ENCODE measurements at regions not wholly inside any gene's neighbourhood (a gene's known extent, or its start where the extent isn't known, plus 50 kb on each side); places are given as distances from the start of the nearest gene placed in this dataset.
"Not testable (repeated sequence)": the region's sequence is repeated elsewhere in the genome, so short reads cannot be mapped to it uniquely, and the experiment has no call there.

DNA sequence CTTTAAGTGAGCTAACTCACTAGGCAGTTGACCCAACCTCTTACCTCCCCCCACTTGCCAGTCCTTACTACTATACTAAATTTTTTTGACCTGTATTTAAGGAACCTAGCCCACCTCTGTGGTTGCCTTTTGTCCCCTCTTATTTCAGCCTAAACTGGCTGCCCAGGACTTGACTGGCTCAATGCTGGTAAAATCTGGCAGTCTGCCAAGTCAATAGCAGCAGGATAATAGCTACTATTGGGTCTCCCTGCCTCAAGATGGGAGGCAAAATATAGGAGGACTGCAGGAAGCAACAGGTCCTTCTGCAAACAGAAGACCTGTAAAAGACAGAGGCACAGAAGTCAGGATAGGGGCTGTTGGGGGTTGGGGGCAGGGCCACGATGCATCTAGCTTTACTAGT, 144.2 kb upstream of the POGK start:
- H3K27me3 ChIP-seq (ENCODE audit: low read length) = no peaks in the 10 kb centered on the region
- H3K4me3 ChIP-seq (ENCODE audit: insufficient read depth, low read length, poor library complexity, severe bottlenecking) = no peak overlapping the region
- H3K36me3 ChIP-seq (ENCODE audit: low read length) = no peaks in the 10 kb centered on the region
- H3K79me2 ChIP-seq (ENCODE audit: insufficient read depth, low read length) = no peaks in the 10 kb centered on the region
- no peak overlapping the region for H3K27ac ChIP-seq (ENCODE audit: low read depth, low read length)
- H3K9me2 ChIP-seq (replicated peaks; ENCODE audit: insufficient read depth, low read length) = no peaks in the 10 kb centered on the region; the same call in 1 of the 2 replicates
- no peaks in the 10 kb centered on the region for H3K9me3 ChIP-seq (ENCODE audit: insufficient read depth, low read length)
- TF ChIP-seq, protein P1, sequence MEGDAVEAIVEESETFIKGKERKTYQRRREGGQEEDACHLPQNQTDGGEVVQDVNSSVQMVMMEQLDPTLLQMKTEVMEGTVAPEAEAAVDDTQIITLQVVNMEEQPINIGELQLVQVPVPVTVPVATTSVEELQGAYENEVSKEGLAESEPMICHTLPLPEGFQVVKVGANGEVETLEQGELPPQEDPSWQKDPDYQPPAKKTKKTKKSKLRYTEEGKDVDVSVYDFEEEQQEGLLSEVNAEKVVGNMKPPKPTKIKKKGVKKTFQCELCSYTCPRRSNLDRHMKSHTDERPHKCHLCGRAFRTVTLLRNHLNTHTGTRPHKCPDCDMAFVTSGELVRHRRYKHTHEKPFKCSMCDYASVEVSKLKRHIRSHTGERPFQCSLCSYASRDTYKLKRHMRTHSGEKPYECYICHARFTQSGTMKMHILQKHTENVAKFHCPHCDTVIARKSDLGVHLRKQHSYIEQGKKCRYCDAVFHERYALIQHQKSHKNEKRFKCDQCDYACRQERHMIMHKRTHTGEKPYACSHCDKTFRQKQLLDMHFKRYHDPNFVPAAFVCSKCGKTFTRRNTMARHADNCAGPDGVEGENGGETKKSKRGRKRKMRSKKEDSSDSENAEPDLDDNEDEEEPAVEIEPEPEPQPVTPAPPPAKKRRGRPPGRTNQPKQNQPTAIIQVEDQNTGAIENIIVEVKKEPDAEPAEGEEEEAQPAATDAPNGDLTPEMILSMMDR (IDR thresholded peaks at IDR 0.05; ENCODE audit: insufficient read depth, low read length, poor library complexity, severe bottlenecking) = no peak
- no peak for TF ChIP-seq EZH2phosphoT487 (conservative IDR thresholded peaks at IDR 0.05; ENCODE audit: low read length)
- no peaks in the 10 kb centered on the region for H3F3A ChIP-seq (ENCODE audit: insufficient read depth)
- no peaks in the 10 kb centered on the region for H4K20me1 ChIP-seq (ENCODE audit: low read depth, low read length)
- H3K9ac ChIP-seq (ENCODE audit: low read length) = no peak overlapping the region
- H2AFZ ChIP-seq (ENCODE audit: low read depth, low read length, severe bottlenecking) = no peak overlapping the region
- no peak overlapping the region for H3K4me2 ChIP-seq (ENCODE audit: low read depth, low read length, poor library complexity, severe bottlenecking)

DNA sequence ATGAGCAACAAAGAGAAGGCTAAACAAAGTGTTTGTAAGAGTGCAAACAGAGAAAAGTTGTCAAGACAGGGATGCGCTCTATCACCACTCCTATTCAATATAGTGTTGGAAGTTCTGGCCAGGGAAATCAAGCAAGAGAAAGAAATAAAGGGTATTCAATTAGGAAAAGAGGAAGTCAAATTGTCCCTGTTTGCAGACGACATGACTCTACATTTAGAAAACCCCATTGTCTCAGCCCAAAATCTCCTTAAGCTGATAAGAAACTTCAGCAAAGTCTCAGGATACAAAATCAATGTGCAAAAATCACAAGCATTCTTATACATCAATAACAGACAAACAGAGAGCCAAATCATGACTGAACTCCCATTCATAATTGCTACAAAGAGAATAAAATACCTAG, 143.4 kb upstream of the POGK start:
- not testable (repeated sequence) for H3K27me3 ChIP-seq (ENCODE audit: low read length); H3K36me3 ChIP-seq (ENCODE audit: low read length); H4K20me1 ChIP-seq (ENCODE audit: low read depth, low read length)

DNA sequence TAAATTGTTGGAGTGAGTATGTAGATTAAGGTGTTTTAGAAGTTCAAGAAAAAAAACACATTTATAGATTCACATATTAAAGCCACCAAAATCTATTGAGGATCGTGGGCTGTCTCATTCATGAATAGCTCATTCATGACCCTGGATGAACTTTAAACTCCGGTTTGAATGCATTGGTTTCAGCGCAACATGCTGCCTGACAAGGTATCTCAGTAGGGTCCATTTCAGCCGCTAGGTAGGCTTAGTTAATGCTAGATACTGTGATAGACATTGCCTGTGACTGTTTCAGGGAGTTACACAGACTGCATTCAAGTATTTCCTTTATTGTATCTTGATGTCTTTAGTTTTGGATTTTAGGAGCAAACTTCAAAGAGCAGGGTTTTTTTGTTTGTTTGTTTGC, 140.5 kb upstream of the POGK start:
- no peak overlapping the region for H3K4me2 ChIP-seq (ENCODE audit: low read depth, low read length, poor library complexity, severe bottlenecking)
- no peaks in the 10 kb centered on the region; the same call in 1 of the 2 replicates for H3K9me2 ChIP-seq (replicated peaks; ENCODE audit: insufficient read depth, low read length)
- no peaks in the 10 kb centered on the region for H3K79me2 ChIP-seq (ENCODE audit: insufficient read depth, low read length)
- H3K9ac ChIP-seq (ENCODE audit: low read length) = no peak overlapping the region
- no peak for TF ChIP-seq EZH2phosphoT487 (conservative IDR thresholded peaks at IDR 0.05; ENCODE audit: low read length)
- TF ChIP-seq, protein P1 (IDR thresholded peaks at IDR 0.05; ENCODE audit: insufficient read depth, low read length, poor library complexity, severe bottlenecking) = no peak
- no peaks in the 10 kb centered on the region for H4K20me1 ChIP-seq (ENCODE audit: low read depth, low read length)
- H3K4me3 ChIP-seq (ENCODE audit: insufficient read depth, low read length, poor library complexity, severe bottlenecking) = no peak overlapping the region
- H3K27ac ChIP-seq (ENCODE audit: low read depth, low read length) = no peak overlapping the region
- H2AFZ ChIP-seq (ENCODE audit: low read depth, low read length, severe bottlenecking) = no peak overlapping the region
- H3F3A ChIP-seq (ENCODE audit: insufficient read depth) = no peaks in the 10 kb centered on the region
- no peaks in the 10 kb centered on the region for H3K36me3 ChIP-seq (ENCODE audit: low read length)
- no peaks in the 10 kb centered on the region for H3K27me3 ChIP-seq (ENCODE audit: low read length)
- H3K9me3 ChIP-seq (ENCODE audit: insufficient read depth, low read length) = no peaks in the 10 kb centered on the region

More for the DNA sequence above, 143.4 kb upstream of the POGK start:
- not testable (repeated sequence) for H3K27ac ChIP-seq (ENCODE audit: low read depth, low read length); H3K9ac ChIP-seq (ENCODE audit: low read length); H3K79me2 ChIP-seq (ENCODE audit: insufficient read depth, low read length); H3F3A ChIP-seq (ENCODE audit: insufficient read depth); H3K9me2 ChIP-seq (replicated peaks; ENCODE audit: insufficient read depth, low read length); H3K4me3 ChIP-seq (ENCODE audit: insufficient read depth, low read length, poor library complexity, severe bottlenecking); H3K9me3 ChIP-seq (ENCODE audit: insufficient read depth, low read length); H2AFZ ChIP-seq (ENCODE audit: low read depth, low read length, severe bottlenecking); H3K4me2 ChIP-seq (ENCODE audit: low read depth, low read length, poor library complexity, severe bottlenecking)

DNA sequence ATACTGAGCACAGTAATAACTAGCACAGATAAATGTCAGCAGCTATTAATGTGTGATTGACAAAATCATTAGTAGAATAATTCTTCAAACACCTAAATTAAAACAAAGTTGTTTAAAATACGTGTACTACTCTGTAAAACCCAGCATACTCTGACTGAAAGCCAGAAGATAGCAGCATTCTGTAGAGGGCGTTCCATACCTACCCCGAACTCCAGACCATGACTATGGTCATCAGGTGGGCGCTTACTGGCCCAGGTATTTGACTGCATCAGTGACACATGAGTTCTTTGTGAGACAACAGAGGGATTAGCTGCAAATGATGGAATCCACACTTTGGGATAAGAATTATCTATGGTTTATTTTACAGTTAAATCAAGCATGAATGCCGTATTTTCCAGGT, 139.7 kb upstream of the POGK start:
- Histone ChIP-seq H3K9ac (ENCODE audit: low read length) (no peak overlapping the region), H3F3A (ENCODE audit: insufficient read depth) (no peaks in the 10 kb centered on the region), H3K27ac (ENCODE audit: low read depth, low read length) (no peak overlapping the region), H3K4me2 (ENCODE audit: low read depth, low read length, poor library complexity, severe bottlenecking) (no peak overlapping the region), H3K9me2 (replicated peaks; ENCODE audit: insufficient read depth, low read length) (no peaks in the 10 kb centered on the region), H3K27me3 (ENCODE audit: low read length) (no peaks in the 10 kb centered on the region), H3K4me3 (ENCODE audit: insufficient read depth, low read length, poor library complexity, severe bottlenecking) (no peak overlapping the region), H3K36me3 (ENCODE audit: low read length) (no peaks in the 10 kb centered on the region), H3K9me3 (ENCODE audit: insufficient read depth, low read length) (no peaks in the 10 kb centered on the region), H4K20me1 (ENCODE audit: low read depth, low read length) (no peaks in the 10 kb centered on the region), H3K79me2 (ENCODE audit: insufficient read depth, low read length) (no peaks in the 10 kb centered on the region), H2AFZ (ENCODE audit: low read depth, low read length, severe bottlenecking) (no peak overlapping the region)
- TF ChIP-seq EZH2phosphoT487 (conservative IDR thresholded peaks at IDR 0.05; ENCODE audit: low read length) = no peak
- TF ChIP-seq, protein P1 (IDR thresholded peaks at IDR 0.05; ENCODE audit: insufficient read depth, low read length, poor library complexity, severe bottlenecking) = no peak
